ENCODE measurements at regions not wholly inside any gene's neighbourhood (a gene's known extent, or its start where the extent isn't known, plus 50 kb on each side); places are given as distances from the start of the nearest gene placed in this dataset.

DNA sequence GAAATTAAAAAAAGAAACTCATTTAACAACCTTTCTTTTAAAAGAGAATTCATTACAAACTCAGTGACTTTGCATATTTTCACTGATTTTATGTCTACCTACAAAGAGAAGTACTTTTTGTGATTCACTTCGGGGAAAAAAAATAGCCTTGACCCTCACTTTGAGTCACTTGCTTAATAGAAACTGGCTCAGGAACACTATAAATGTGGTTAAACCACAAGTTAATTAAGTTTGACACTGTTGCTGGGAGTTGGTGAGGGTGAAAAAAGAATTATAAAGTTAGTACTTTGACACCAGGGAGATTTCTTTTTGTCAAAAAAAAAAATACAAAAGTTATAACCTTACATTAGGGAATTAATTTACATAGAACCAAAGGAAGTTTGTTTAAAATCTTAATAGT, 810.9 kb downstream of the NR2F2 start:
- Histone ChIP-seq H3K36me3 (ENCODE audit: insufficient read depth, low read length) (no peaks in the 10 kb centered on the region), H3K9me2 (ENCODE audit: insufficient read depth, low read length) (no peaks in the 10 kb centered on the region), H3K79me2 (ENCODE audit: insufficient read depth, low read depth, low read length) (no peaks in the 10 kb centered on the region), H3K4me3 (ENCODE audit: low read depth, low read length, poor library complexity, severe bottlenecking) (no peak overlapping the region), H4K20me1 (ENCODE audit: insufficient read depth, low read length) (no peaks in the 10 kb centered on the region), H3K4me2 (ENCODE audit: low read length) (no peak overlapping the region), H3K9me3 (ENCODE audit: low read length) (no peaks in the 10 kb centered on the region), H3K27ac (ENCODE audit: low read depth, low read length, poor library complexity, severe bottlenecking) (no peak overlapping the region), H2AFZ (ENCODE audit: low read length) (no peak overlapping the region), H3K4me1 (ENCODE audit: insufficient read depth, low read length, poor library complexity, severe bottlenecking) (no peaks in the 10 kb centered on the region)
- ChIA-PET POLR2A (no interaction called here), CTCF (ENCODE audit: unreplicated experiment) (no interaction called here)
- intact Hi-C loops (cut with micrococcal nuclease; ENCODE audit: unreplicated experiment), result no loop called here
- no peak for DNase-seq (ENCODE audit: low spot score)
- no peak for TF ChIP-seq EZH2phosphoT487 (IDR thresholded peaks at IDR 0.05; ENCODE audit: borderline replicate concordance, low read depth, low read length)
- TF ChIP-seq, protein P1, sequence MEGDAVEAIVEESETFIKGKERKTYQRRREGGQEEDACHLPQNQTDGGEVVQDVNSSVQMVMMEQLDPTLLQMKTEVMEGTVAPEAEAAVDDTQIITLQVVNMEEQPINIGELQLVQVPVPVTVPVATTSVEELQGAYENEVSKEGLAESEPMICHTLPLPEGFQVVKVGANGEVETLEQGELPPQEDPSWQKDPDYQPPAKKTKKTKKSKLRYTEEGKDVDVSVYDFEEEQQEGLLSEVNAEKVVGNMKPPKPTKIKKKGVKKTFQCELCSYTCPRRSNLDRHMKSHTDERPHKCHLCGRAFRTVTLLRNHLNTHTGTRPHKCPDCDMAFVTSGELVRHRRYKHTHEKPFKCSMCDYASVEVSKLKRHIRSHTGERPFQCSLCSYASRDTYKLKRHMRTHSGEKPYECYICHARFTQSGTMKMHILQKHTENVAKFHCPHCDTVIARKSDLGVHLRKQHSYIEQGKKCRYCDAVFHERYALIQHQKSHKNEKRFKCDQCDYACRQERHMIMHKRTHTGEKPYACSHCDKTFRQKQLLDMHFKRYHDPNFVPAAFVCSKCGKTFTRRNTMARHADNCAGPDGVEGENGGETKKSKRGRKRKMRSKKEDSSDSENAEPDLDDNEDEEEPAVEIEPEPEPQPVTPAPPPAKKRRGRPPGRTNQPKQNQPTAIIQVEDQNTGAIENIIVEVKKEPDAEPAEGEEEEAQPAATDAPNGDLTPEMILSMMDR (conservative IDR thresholded peaks at IDR 0.05; ENCODE audit: low read length), result no peak
- no TSS peak for BruUV-seq (replicated peaks)

DNA sequence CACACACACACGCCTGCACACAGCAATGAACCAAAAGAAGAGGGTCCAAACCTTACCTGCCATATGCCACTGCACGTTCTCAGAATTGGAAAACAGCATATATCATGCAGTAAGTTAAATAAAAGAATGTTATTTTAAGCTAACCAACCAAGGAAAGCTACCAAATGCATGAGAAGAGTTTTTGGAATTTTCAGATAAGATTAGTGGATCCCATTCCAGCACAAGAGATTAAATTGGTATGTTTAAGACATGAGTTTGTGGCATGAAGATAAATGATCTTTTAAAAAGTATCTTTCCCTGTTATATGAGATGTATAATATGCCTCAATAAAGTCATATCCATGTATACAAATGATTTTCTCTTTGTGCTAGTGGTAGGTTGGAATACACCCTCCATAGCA, 811.4 kb downstream of the NR2F2 start:
- H3K4me2 ChIP-seq (ENCODE audit: low read length), result no peak overlapping the region
- no peaks in the 10 kb centered on the region for H3K4me1 ChIP-seq (ENCODE audit: insufficient read depth, low read length, poor library complexity, severe bottlenecking)
- H3K9me2 ChIP-seq (ENCODE audit: insufficient read depth, low read length), result no peaks in the 10 kb centered on the region
- no peaks in the 10 kb centered on the region for H4K20me1 ChIP-seq (ENCODE audit: insufficient read depth, low read length)
- POLR2A ChIA-PET, result no interaction called here
- no peaks in the 10 kb centered on the region for H3K79me2 ChIP-seq (ENCODE audit: insufficient read depth, low read depth, low read length)
- BruUV-seq (replicated peaks), result no TSS peak
- H3K36me3 ChIP-seq (ENCODE audit: insufficient read depth, low read length), result no peaks in the 10 kb centered on the region
- no peaks in the 10 kb centered on the region for H3K9me3 ChIP-seq (ENCODE audit: low read length)
- no peak for TF ChIP-seq EZH2phosphoT487 (IDR thresholded peaks at IDR 0.05; ENCODE audit: borderline replicate concordance, low read depth, low read length)
- TF ChIP-seq, protein P1 (conservative IDR thresholded peaks at IDR 0.05; ENCODE audit: low read length), result no peak
- H3K4me3 ChIP-seq (ENCODE audit: low read depth, low read length, poor library complexity, severe bottlenecking), result no peak overlapping the region
- no peak overlapping the region for H2AFZ ChIP-seq (ENCODE audit: low read length)
- no peak overlapping the region for H3K27ac ChIP-seq (ENCODE audit: low read depth, low read length, poor library complexity, severe bottlenecking)
- CTCF ChIA-PET (ENCODE audit: unreplicated experiment), result no interaction called here
- no peak for DNase-seq (ENCODE audit: low spot score)
- intact Hi-C loops (cut with micrococcal nuclease; ENCODE audit: unreplicated experiment), result no loop called here

DNA sequence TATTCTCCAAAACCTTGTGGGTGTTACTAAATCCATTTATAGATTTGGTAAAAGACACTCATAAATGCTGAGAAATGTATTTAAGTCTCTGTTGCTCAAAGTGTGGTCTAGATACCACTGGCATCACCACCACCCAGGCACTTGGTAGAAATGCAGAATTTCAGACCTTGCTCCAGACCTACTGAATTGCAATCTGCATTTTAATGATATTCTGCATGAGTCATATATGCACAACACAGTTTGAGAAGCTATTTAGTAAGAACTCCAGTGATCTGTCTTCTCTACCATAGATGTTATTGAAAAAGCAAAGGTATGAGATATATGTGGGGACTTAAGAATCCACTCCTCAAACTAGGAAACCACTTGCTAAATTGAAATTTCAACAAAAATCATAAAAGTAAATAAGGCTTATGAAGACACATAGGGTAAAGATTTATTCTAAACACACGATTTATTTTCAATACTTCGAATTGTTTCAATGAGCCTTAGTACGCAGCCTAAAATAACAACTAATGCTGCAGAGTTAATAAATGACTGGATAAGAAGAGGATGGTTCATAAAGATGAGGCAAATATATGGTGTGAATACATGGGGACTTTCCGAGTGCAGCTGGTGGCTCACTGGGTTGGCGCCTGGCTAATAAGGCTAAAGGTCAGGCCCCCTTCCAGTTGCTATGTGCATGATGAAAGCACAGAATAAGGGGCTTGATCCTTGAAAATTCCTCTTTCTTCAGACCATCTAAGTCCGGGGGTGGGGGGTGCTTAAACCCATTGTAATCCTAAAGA, 813.3 kb downstream of the NR2F2 start:
- ChIA-PET POLR2A (no interaction called here), CTCF (ENCODE audit: unreplicated experiment) (no interaction called here)
- BruUV-seq (replicated peaks), result no TSS peak
- Histone ChIP-seq H3K36me3 (ENCODE audit: insufficient read depth, low read length) (no peaks in the 10 kb centered on the region), H3K4me3 (ENCODE audit: low read depth, low read length, poor library complexity, severe bottlenecking) (no peak overlapping the region), H3K9me3 (ENCODE audit: low read length) (no peaks in the 10 kb centered on the region), H4K20me1 (ENCODE audit: insufficient read depth, low read length) (no peaks in the 10 kb centered on the region), H3K79me2 (ENCODE audit: insufficient read depth, low read depth, low read length) (no peaks in the 10 kb centered on the region), H3K4me1 (ENCODE audit: insufficient read depth, low read length, poor library complexity, severe bottlenecking) (no peaks in the 10 kb centered on the region), H2AFZ (ENCODE audit: low read length) (no peak overlapping the region), H3K9me2 (ENCODE audit: insufficient read depth, low read length) (no peaks in the 10 kb centered on the region), H3K27ac (ENCODE audit: low read depth, low read length, poor library complexity, severe bottlenecking) (no peak overlapping the region), H3K4me2 (ENCODE audit: low read length) (no peak overlapping the region)
- intact Hi-C loops (cut with micrococcal nuclease; ENCODE audit: unreplicated experiment), result no loop called here
- TF ChIP-seq, protein P1 (conservative IDR thresholded peaks at IDR 0.05; ENCODE audit: low read length), result no peak
- no peak for TF ChIP-seq EZH2phosphoT487 (IDR thresholded peaks at IDR 0.05; ENCODE audit: borderline replicate concordance, low read depth, low read length)
- no peak for DNase-seq (ENCODE audit: low spot score)
